Hepatocyte (in vitro differentiated cells): ENCODE measurements at regions not wholly inside any gene's neighbourhood (a gene's known extent, or its start where the extent isn't known, plus 50 kb on each side); places are given as distances from the start of the nearest gene placed in this dataset.

Experiments
- DNase-seq: peaks from one replicate; pipeline ENCODE4 v3.0.0-alpha.2; 2016; ENCODE audit warnings: low spot score
- H2AFZ ChIP-seq: fragments of 200-600 bp; sonication (generic); 2 replicates; pipeline ENCODE4 v1.6.0; 2016; ENCODE audit warnings: antibody characterized with exemption, mild to moderate bottlenecking
- H3K27ac ChIP-seq: fragments of 200-600 bp; sonication (generic); 2 replicates; pipeline ENCODE4 v1.5.1; 2016; ENCODE audit warnings: mild to moderate bottlenecking
- H3K27me3 ChIP-seq: fragments of 200-600 bp; sonication (generic); 2 replicates; pipeline ENCODE4 v1.6.1; 2016
- H3K36me3 ChIP-seq: fragments of 200-600 bp; sonication (generic); replicated peaks from 2 replicates; pipeline ENCODE4 v1.5.1; 2016; ENCODE audit warnings: low read depth; ENCODE audit not compliant: insufficient read depth
- H3K4me1 ChIP-seq: fragments of 200-600 bp; sonication (generic); 2 replicates; pipeline ENCODE4 v1.5.1; 2016; ENCODE audit warnings: mild to moderate bottlenecking, moderate library complexity; ENCODE audit not compliant: insufficient read depth
- H3K4me2 ChIP-seq: fragments of 200-600 bp; sonication (generic); 2 replicates; pipeline ENCODE4 v1.6.0; 2016
- H3K4me3 ChIP-seq: fragments of 200-600 bp; sonication (generic); 2 replicates; pipeline ENCODE4 v1.5.1; 2016; ENCODE audit warnings: mild to moderate bottlenecking
- H3K79me2 ChIP-seq: fragments of 200-600 bp; sonication (generic); 2 replicates; pipeline ENCODE4 v1.6.0; 2017; ENCODE audit warnings: mild to moderate bottlenecking
- H3K9me2 ChIP-seq: fragments of 200-600 bp; sonication (generic); replicated peaks from 2 replicates; pipeline ENCODE4 v1.6.0; 2017; ENCODE audit warnings: mild to moderate bottlenecking; ENCODE audit not compliant: insufficient read depth
- H3K9me3 ChIP-seq: fragments of 200-600 bp; sonication (generic); 2 replicates; pipeline ENCODE4 v1.5.1; 2016; ENCODE audit warnings: low read depth, mild to moderate bottlenecking
- H4K20me1 ChIP-seq: fragments of 200-600 bp; sonication (generic); 2 replicates; pipeline ENCODE4 v1.6.0; 2016; ENCODE audit warnings: mild to moderate bottlenecking; ENCODE audit not compliant: insufficient read depth, poor library complexity, severe bottlenecking
- EZH2 ChIP-seq: fragments of 200-600 bp; sonication (generic); IDR thresholded peaks from 2 replicates; pipeline ENCODE4 v1.6.1; 2016; ENCODE audit warnings: antibody characterized with exemption, mild to moderate bottlenecking, borderline replicate concordance
- EZH2phosphoT487 ChIP-seq: fragments of 200-600 bp; sonication (generic); IDR thresholded peaks from one replicate; pipeline ENCODE4 v1.6.1; 2018; ENCODE audit warnings: antibody characterized with exemption, mild to moderate bottlenecking, low read depth, moderate library complexity; ENCODE audit not compliant: unreplicated experiment, severe bottlenecking
- WGBS: methylation state at CpG from one replicate; pipeline ENCODE4 v1.1.6; 2016; ENCODE audit warnings: low lambda C conversion rate; ENCODE audit errors: missing lambda C conversion rate; 5-methylcytosine and 5-hydroxymethylcytosine counted together
- TF ChIP-seq, protein P1 (sequence below): fragments of 200-600 bp; sonication (generic); IDR thresholded peaks from 2 replicates; pipeline ENCODE4 v1.5.1; 2016; ENCODE audit warnings: antibody characterized with exemption, mild to moderate bottlenecking; ENCODE audit not compliant: poor library complexity

DNA sequence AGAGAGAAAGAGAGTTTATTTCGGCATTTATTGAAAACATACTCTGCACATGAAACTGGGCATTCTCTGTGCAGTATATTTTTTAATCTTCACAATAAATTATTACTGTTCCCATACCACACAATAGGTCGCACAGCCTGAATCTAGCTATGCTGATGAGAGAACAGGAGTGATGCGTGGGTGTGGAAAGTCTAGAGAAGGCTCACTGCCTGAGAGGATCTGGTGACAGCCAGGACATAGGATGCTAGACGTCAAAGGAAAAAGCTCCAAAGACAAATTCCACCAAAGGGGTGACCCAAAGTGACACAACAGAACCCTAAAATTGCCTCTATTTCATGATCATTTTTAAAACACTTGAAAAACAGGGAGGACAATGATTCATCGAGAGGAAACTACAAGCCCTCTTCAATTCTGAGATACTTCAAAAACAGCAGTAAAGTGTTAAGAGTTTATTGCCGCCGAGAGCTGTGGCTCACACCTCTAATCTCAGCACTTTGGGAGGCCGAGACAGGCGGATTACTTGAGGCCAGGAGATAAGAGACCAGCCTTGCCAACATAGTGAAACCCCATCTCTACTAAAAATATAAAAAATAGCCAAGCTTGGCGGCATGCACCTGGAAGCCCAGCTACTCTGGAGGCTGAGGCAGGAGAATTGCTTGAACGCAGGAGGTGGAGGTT lies 189.6 kb upstream of the NBEA start:
- H3K27ac ChIP-seq, result no peak overlapping the region
- H3K9me2 ChIP-seq, result no peaks in the 10 kb centered on the region
- no peak overlapping the region for H3K4me2 ChIP-seq
- DNase-seq, result no peak
- no peaks in the 10 kb centered on the region for H3K79me2 ChIP-seq
- H3K4me3 ChIP-seq, result no peak overlapping the region
- no peaks in the 10 kb centered on the region for H3K9me3 ChIP-seq
- TF ChIP-seq, protein P1, sequence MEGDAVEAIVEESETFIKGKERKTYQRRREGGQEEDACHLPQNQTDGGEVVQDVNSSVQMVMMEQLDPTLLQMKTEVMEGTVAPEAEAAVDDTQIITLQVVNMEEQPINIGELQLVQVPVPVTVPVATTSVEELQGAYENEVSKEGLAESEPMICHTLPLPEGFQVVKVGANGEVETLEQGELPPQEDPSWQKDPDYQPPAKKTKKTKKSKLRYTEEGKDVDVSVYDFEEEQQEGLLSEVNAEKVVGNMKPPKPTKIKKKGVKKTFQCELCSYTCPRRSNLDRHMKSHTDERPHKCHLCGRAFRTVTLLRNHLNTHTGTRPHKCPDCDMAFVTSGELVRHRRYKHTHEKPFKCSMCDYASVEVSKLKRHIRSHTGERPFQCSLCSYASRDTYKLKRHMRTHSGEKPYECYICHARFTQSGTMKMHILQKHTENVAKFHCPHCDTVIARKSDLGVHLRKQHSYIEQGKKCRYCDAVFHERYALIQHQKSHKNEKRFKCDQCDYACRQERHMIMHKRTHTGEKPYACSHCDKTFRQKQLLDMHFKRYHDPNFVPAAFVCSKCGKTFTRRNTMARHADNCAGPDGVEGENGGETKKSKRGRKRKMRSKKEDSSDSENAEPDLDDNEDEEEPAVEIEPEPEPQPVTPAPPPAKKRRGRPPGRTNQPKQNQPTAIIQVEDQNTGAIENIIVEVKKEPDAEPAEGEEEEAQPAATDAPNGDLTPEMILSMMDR, result no peak
- TF ChIP-seq EZH2phosphoT487 (no peak), EZH2 (no peak)
- WGBS, result 46% methylated on average over 11 of the region's 11 CpGs
- no peaks in the 10 kb centered on the region for H3K36me3 ChIP-seq
- no peaks in the 10 kb centered on the region for H3K27me3 ChIP-seq
- H3K4me1 ChIP-seq, result peaks cover 7% of the 10 kb centered on the region
- no peaks in the 10 kb centered on the region for H4K20me1 ChIP-seq
- no peak overlapping the region for H2AFZ ChIP-seq

DNA sequence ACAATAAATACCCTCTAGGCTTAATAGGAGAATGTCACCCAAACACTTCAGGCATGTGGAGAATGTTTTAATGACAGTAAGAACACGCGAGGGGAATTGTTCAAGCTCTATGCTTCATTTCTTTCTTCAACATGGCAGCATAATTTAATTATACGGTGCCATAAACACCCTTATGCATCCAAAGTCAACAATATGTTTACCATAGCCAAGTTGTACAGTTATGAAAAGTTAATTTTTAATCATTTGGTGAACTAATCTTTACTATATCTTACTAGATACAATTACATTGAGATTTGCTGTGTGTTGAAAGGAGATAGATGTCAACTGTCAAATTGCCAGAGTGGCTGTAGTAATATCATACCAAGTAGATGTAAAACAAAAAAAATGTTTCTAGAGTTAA lies 185.9 kb upstream of the NBEA start:
- Histone ChIP-seq H3K4me2 (no peak overlapping the region), H3K4me3 (no peak overlapping the region), H3K27me3 (no peaks in the 10 kb centered on the region), H3K79me2 (no peaks in the 10 kb centered on the region), H3K4me1 (no peaks in the 10 kb centered on the region), H3K27ac (no peak overlapping the region), H3K9me2 (no peaks in the 10 kb centered on the region), H3K9me3 (no peaks in the 10 kb centered on the region), H4K20me1 (no peaks in the 10 kb centered on the region), H2AFZ (no peak overlapping the region), H3K36me3 (no peaks in the 10 kb centered on the region)
- no peak for DNase-seq
- TF ChIP-seq EZH2 (no peak), EZH2phosphoT487 (no peak)
- TF ChIP-seq, protein P1, result no peak
- 90% methylated on average over 3 of the region's 3 CpGs for WGBS

DNA sequence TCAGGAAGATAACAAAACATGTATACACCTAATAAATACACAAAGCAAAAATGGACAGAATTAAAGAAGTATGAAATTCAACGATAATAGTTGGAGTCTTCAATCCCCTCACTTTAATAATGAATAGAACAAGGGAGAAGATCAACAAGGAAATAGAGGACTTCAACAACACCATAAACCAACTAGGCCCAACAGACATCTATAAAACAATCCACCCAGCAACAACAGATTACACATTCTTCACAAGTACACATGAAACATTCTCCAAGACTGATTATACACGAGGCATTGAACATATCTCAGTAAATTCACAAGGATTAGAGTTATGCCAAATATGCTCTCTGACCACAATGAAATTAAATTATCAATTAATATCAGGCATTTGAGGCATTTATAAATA lies 185.5 kb upstream of the NBEA start:
- 81% methylated on average over 2 of the region's 2 CpGs for WGBS

More for the DNA sequence above, 185.5 kb upstream of the NBEA start:
- no peaks in the 10 kb centered on the region for H4K20me1 ChIP-seq
- H3K9me3 ChIP-seq, result no peaks in the 10 kb centered on the region
- H3K9me2 ChIP-seq, result no peaks in the 10 kb centered on the region
- H3K27ac ChIP-seq, result no peak overlapping the region
- TF ChIP-seq EZH2, result no peak
- no peak for TF ChIP-seq EZH2phosphoT487
- TF ChIP-seq, protein P1, result no peak
- H3K4me3 ChIP-seq, result no peak overlapping the region
- no peak for DNase-seq
- H3K4me1 ChIP-seq, result no peaks in the 10 kb centered on the region
- H3K27me3 ChIP-seq, result no peaks in the 10 kb centered on the region
- no peaks in the 10 kb centered on the region for H3K79me2 ChIP-seq
- H3K36me3 ChIP-seq, result no peaks in the 10 kb centered on the region
- no peak overlapping the region for H2AFZ ChIP-seq
- H3K4me2 ChIP-seq, result no peak overlapping the region
